AG20443 (cell line): ENCODE measurements at regions not wholly inside any gene's neighbourhood (a gene's known extent, or its start where the extent isn't known, plus 50 kb on each side); places are given as distances from the start of the nearest gene placed in this dataset.
A peak's percentile ranks its signal among the peaks of the same experiment; 100 is the strongest.
"Not testable (repeated sequence)": the region's sequence is repeated elsewhere in the genome, so short reads cannot be mapped to it uniquely, and the experiment has no call there.

Experiments used
- DNase-seq: peaks from one replicate; pipeline ENCODE4 v3.0.0; 2012; ENCODE audit warnings: low spot score, mixed read lengths

GRCh38 chr5:107772418-107773310, 101.9 kb upstream of the EFNA5 start:
- peak; percentile 17 for DNase-seq

GRCh38 chr5:107771926-107772325, 101.2 kb upstream of the EFNA5 start:
- DNase-seq = no peak

- no peak for DNase-seq
Observed at GRCh38 chr5:107770051-107770450, 99.3 kb upstream of the EFNA5 start.

- no peak for DNase-seq
Observed at GRCh38 chr5:107769519-107769918, 98.8 kb upstream of the EFNA5 start.

GRCh38 chr5:107766972-107767371, 96.2 kb upstream of the EFNA5 start:
- no peak for DNase-seq

GRCh38 chr5:107766439-107766838, 95.7 kb upstream of the EFNA5 start:
- no peak for DNase-seq

- DNase-seq = no peak
Observed at GRCh38 chr5:107765805-107766063, 95.0 kb upstream of the EFNA5 start.

- DNase-seq = no peak
Observed at GRCh38 chr5:107764976-107765804, 94.5 kb upstream of the EFNA5 start.

- no peak for DNase-seq
Observed at GRCh38 chr5:107764282-107764681, 93.5 kb upstream of the EFNA5 start.

- DNase-seq = no peak
Observed at GRCh38 chr5:107753427-107753826, 82.7 kb upstream of the EFNA5 start.

GRCh38 chr5:107744418-107745330, 73.9 kb upstream of the EFNA5 start:
- DNase-seq = no peak

GRCh38 chr5:107743373-107744000, 72.8 kb upstream of the EFNA5 start:
- peak; percentile 72 for DNase-seq

GRCh38 chr5:107739661-107740060, 68.9 kb upstream of the EFNA5 start:
- DNase-seq = no peak

GRCh38 chr5:107736638-107737037, 65.9 kb upstream of the EFNA5 start:
- DNase-seq = no peak

GRCh38 chr5:107736089-107736488, 65.4 kb upstream of the EFNA5 start:
- not testable (repeated sequence) for DNase-seq

GRCh38 chr5:107735558-107735957, 64.8 kb upstream of the EFNA5 start:
- DNase-seq = no peak

GRCh38 chr5:107726896-107727295, 56.2 kb upstream of the EFNA5 start:
- DNase-seq = no peak

GRCh38 chr5:107724642-107725041, 53.9 kb upstream of the EFNA5 start:
- DNase-seq = no peak

- DNase-seq = not testable (repeated sequence)
Observed at GRCh38 chr5:107721241-107721640, 50.5 kb upstream of the EFNA5 start.
